ENCODE measurements at regions not wholly inside any gene's neighbourhood (a gene's known extent, or its start where the extent isn't known, plus 50 kb on each side); places are given as distances from the start of the nearest gene placed in this dataset.

DNA sequence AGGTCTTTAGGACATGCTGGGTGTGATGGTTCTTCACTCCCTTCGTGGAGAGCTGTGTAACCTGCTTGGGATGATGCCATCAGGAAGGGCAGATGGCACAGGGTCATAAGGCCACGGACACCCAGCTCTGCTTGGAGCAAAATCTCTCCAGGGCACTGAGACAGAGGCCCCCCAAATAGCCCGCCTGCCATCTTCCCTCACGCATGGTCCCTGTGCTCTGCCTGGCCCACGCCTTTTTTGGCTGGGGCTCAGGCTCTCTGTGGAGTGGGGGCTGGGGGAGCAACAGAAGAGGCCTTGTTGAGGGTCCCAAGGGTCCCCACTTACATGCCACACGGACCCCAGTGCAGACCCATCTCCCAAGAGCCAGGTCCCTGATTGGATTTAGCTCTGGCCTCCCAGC is 93.3 kb upstream of the RET start:
- no peak overlapping the region for H3K4me3 Mint-ChIP-seq
- H3K36me3 Mint-ChIP-seq, result no peaks in the 10 kb centered on the region

DNA sequence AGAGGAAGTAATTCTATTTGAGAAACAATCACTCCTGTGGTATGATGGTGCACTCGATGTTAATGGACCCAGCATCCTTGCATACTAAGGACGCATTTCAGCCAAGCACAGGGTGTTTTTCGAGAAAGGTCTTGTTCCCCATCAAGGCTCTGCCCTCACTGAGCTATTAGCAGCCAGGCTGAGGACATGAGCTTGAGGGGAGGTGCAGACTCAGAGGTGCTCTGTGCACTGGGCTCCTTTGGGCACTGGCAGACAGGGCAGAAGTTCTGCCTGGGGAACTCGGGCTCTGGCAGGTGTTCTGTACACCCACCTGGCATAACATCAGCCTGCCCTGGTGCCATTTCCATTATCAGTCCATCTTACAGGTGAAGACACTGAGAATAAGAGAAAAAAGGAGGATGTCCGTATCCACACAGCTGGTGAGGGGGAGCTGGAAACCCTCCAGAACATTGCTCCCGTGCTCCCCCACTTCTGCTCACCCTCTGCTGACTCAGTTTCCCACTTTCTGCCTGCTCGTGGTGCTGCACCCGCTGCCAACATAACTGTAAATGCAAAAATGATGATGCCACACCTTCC is 92.7 kb upstream of the RET start:
- no peaks in the 10 kb centered on the region for H3K27me3 Mint-ChIP-seq
- H3K4me3 ChIP-seq (ENCODE audit: control insufficient read depth in 1 of 2, extremely low read depth in 1 of 2, low read length in 1 of 2), result no peak overlapping the region
- ATAC-seq (replicated peaks in 1 of 4) (no peak), DNase-seq (no peak)
- H3K4me3 Mint-ChIP-seq, result no peak overlapping the region
- H3K4me1 Mint-ChIP-seq, result peaks cover 2 to 10% (median 8%) of the 10 kb centered on the region in 3 donors
- no peaks in the 10 kb centered on the region for H3K9me3 ChIP-seq
- ChIA-PET CTCF (no interaction called here), POLR2A (no interaction called here)
- H3K4me1 ChIP-seq (ENCODE audit: control insufficient read depth in 1 of 2, extremely low read depth in 1 of 2, insufficient read depth in 2 of 2, low read length in 2 of 2), result peaks cover 7 to 9% of the 10 kb centered on the region in 2 experiments
- no peaks in the 10 kb centered on the region for H3K36me3 ChIP-seq (ENCODE audit: control insufficient read depth in 2 of 2, extremely low read depth in 1 of 2, insufficient read depth in 1 of 2, low read length in 1 of 2)
- H3K27me3 ChIP-seq (replicated peaks in 1 of 2; ENCODE audit: control insufficient read depth in 2 of 2, extremely low read depth in 1 of 2, insufficient read depth in 2 of 2, low read length in 1 of 2), result peaks cover 0 to 20% of the 10 kb centered on the region in 2 experiments
- no peaks in the 10 kb centered on the region for H3K36me3 Mint-ChIP-seq
- H3K27ac ChIP-seq (ENCODE audit: low read length), result no peak overlapping the region
- H3K27ac Mint-ChIP-seq, result no peak overlapping the region
- no peaks in the 10 kb centered on the region for H3K9me3 Mint-ChIP-seq
- WGBS (ENCODE audit: insufficient coverage), result 83% methylated on average over 4 of the region's 8 CpGs

More for the DNA sequence above, 93.3 kb upstream of the RET start:
- ChIA-PET CTCF (no interaction called here), POLR2A (no interaction called here)
- no peak for ATAC-seq (replicated peaks in 1 of 4)
- Mint-ChIP-seq H3K27ac (no peak overlapping the region), H3K9me3 (no peaks in the 10 kb centered on the region), H3K4me1 (peaks cover 0 to 7% (median 5%) of the 10 kb centered on the region in 3 donors), H3K27me3 (no peaks in the 10 kb centered on the region)
- H3K4me1 ChIP-seq (ENCODE audit: control insufficient read depth in 1 of 2, extremely low read depth in 1 of 2, insufficient read depth in 2 of 2, low read length in 2 of 2), result peaks cover 4 to 6% of the 10 kb centered on the region in 2 experiments
- no peak overlapping the region for H3K27ac ChIP-seq (ENCODE audit: low read length)
- H3K36me3 ChIP-seq (ENCODE audit: control insufficient read depth in 2 of 2, extremely low read depth in 1 of 2, insufficient read depth in 1 of 2, low read length in 1 of 2), result no peaks in the 10 kb centered on the region
- no peak for DNase-seq
- no peak overlapping the region for H3K4me3 ChIP-seq (ENCODE audit: control insufficient read depth in 1 of 2, extremely low read depth in 1 of 2, low read length in 1 of 2)
- peaks cover 0 to 19% of the 10 kb centered on the region in 2 experiments for H3K27me3 ChIP-seq (replicated peaks in 1 of 2; ENCODE audit: control insufficient read depth in 2 of 2, extremely low read depth in 1 of 2, insufficient read depth in 2 of 2, low read length in 1 of 2)
- H3K9me3 ChIP-seq, result no peaks in the 10 kb centered on the region
- 75% methylated on average over 2 of the region's 6 CpGs for WGBS (ENCODE audit: insufficient coverage)

DNA sequence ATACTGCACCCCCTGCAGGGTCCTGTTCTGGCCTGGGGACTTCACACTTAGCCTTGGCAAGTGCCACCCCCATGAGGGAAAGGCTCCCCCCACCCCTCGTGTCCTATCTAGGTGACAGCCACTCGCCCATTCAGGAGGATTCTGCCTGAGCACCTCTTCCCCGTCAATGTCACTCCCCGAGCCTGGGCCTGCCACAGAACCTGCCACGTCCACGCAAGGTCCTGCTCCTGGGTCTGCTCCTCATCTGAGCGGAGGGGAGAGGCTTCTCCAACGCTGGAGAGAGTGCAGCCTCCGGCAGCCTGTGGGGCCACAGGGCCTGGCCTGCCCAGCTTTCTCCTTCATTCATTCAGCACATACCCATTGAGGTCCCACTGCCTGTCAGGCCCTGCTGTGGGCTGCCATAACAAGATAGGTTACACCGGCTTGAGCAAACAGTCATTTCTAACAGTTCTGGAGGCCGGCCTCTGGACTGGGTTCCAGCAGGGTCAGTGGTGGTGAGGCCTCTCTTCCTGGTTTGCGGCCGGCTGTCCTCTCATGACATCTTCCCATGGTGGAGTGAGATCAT is 92.0 kb upstream of the RET start:
- 91% methylated on average over 12 of the region's 13 CpGs for WGBS (ENCODE audit: insufficient coverage)
- Histone ChIP-seq H3K4me1 (ENCODE audit: control insufficient read depth in 1 of 2, extremely low read depth in 1 of 2, insufficient read depth in 2 of 2, low read length in 2 of 2) (peaks cover 11 to 16% of the 10 kb centered on the region in 2 experiments), H3K27me3 (replicated peaks in 1 of 2; ENCODE audit: control insufficient read depth in 2 of 2, extremely low read depth in 1 of 2, insufficient read depth in 2 of 2, low read length in 1 of 2) (peaks cover 0 to 24% of the 10 kb centered on the region in 2 experiments), H3K36me3 (ENCODE audit: control insufficient read depth in 2 of 2, extremely low read depth in 1 of 2, insufficient read depth in 1 of 2, low read length in 1 of 2) (no peaks in the 10 kb centered on the region), H3K9me3 (no peaks in the 10 kb centered on the region), H3K4me3 (ENCODE audit: control insufficient read depth in 1 of 2, extremely low read depth in 1 of 2, low read length in 1 of 2) (no peak overlapping the region), H3K27ac (ENCODE audit: low read length) (no peak overlapping the region)
- H3K4me1 Mint-ChIP-seq, result peaks cover 4 to 14% (median 12%) of the 10 kb centered on the region in 3 donors
- POLR2A ChIA-PET, result no interaction called here
- DNase-seq (peak in 1 of 35 experiments; percentile 1), ATAC-seq (replicated peaks in 1 of 4) (no peak)
- H3K27me3 Mint-ChIP-seq, result no peaks in the 10 kb centered on the region
- H3K9me3 Mint-ChIP-seq, result no peaks in the 10 kb centered on the region
- H3K36me3 Mint-ChIP-seq, result no peaks in the 10 kb centered on the region
- no peak overlapping the region for H3K4me3 Mint-ChIP-seq
- CTCF ChIA-PET, result no interaction called here
- no peak overlapping the region for H3K27ac Mint-ChIP-seq

DNA sequence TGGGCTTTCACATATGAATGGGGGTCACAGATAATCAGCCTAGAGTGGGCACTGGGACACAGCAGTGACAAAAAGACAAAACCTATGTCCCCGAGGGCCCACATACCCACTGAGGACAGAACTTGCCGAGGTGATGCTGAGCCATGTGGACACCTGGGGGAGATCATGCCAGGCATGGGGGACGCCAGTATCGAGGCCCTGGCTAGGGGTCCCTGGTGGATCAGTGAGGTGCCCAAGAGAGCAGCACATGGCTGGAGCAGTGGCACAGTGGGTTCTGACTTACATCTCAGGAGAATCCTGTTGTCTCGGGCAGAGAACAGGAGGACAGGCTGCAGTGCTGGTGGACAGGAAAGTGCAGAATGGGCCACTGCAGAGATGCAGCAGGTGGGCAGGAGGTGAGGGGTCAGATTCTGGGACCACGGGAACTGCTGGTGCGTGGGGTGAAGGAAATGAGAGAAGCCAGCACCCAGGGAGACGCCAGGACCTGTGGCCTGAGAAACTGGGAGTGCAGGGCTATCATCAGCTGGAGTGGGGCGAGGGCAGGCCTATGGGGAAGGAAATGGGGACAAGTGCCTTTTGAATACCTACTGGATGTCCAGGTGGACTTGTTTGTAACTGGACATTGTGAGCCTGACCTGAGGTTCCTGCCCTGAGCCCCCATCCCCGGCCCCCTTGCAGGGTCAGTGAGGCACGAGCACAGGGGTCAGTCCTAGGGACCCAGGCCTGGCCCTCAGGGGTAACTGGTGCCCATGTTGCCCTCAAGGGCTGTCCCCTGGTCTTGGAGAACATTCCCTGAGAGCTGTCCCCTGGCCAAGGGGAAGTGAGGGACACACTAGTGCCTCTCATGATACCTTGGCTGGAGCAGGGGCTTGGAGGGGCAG is 91.2 kb upstream of the RET start:
- peak in 1 of 35 experiments; percentile 0 for DNase-seq
- no peaks in the 10 kb centered on the region for H3K36me3 Mint-ChIP-seq
- WGBS (ENCODE audit: insufficient coverage), result 81% methylated on average over 11 of the region's 11 CpGs

DNA sequence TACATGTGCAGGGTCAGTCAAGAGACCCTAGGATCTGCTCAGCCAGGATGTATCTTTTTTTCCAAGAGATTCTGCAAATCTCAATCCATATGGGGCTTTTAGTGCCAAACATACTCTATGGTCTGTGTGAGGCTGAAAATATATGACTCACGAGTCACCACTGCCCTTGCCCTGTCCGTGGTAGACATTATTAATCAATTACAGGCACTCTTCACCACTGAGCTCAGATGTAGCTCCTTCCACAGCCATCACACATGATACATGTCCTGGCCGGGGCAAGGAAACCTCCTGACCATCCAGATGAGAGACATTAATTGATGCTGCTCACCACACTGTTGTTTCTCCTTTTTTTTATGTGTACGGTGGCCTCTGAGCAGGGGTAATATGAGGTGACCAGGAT is 90.2 kb upstream of the RET start:
- no peak for DNase-seq
- Mint-ChIP-seq H3K4me1 (peaks cover 8 to 14% (median 12%) of the 10 kb centered on the region in 3 donors), H3K27ac (no peak overlapping the region), H3K4me3 (no peak overlapping the region), H3K36me3 (no peaks in the 10 kb centered on the region), H3K9me3 (no peaks in the 10 kb centered on the region), H3K27me3 (no peaks in the 10 kb centered on the region)
- Histone ChIP-seq H3K4me3 (ENCODE audit: control insufficient read depth in 1 of 2, extremely low read depth in 1 of 2, low read length in 1 of 2) (no peak overlapping the region), H3K4me1 (ENCODE audit: control insufficient read depth in 1 of 2, extremely low read depth in 1 of 2, insufficient read depth in 2 of 2, low read length in 2 of 2) (peaks cover 18 to 31% of the 10 kb centered on the region in 2 experiments), H3K36me3 (ENCODE audit: control insufficient read depth in 2 of 2, extremely low read depth in 1 of 2, insufficient read depth in 1 of 2, low read length in 1 of 2) (no peaks in the 10 kb centered on the region), H3K9me3 (no peaks in the 10 kb centered on the region), H3K27me3 (replicated peaks in 1 of 2; ENCODE audit: control insufficient read depth in 2 of 2, extremely low read depth in 1 of 2, insufficient read depth in 2 of 2, low read length in 1 of 2) (peaks cover 0 to 29% of the 10 kb centered on the region in 2 experiments), H3K27ac (ENCODE audit: low read length) (no peak overlapping the region)
- no peak for ATAC-seq (replicated peaks in 1 of 4)
- POLR2A ChIA-PET, result no interaction called here
- WGBS (ENCODE audit: insufficient coverage), result 67% methylated on average over 1 of the region's 4 CpGs
- CTCF ChIA-PET, result no interaction called here

More for the DNA sequence above, 91.2 kb upstream of the RET start:
- peaks cover 8 to 14% (median 12%) of the 10 kb centered on the region in 3 donors for H3K4me1 Mint-ChIP-seq
- H3K4me3 Mint-ChIP-seq, result no peak overlapping the region
- Histone ChIP-seq H3K4me1 (ENCODE audit: control insufficient read depth in 1 of 2, extremely low read depth in 1 of 2, insufficient read depth in 2 of 2, low read length in 2 of 2) (peaks cover 16 to 23% of the 10 kb centered on the region in 2 experiments), H3K4me3 (ENCODE audit: control insufficient read depth in 1 of 2, extremely low read depth in 1 of 2, low read length in 1 of 2) (no peak overlapping the region), H3K27me3 (replicated peaks in 1 of 2; ENCODE audit: control insufficient read depth in 2 of 2, extremely low read depth in 1 of 2, insufficient read depth in 2 of 2, low read length in 1 of 2) (peaks cover 0 to 24% of the 10 kb centered on the region in 2 experiments), H3K36me3 (ENCODE audit: control insufficient read depth in 2 of 2, extremely low read depth in 1 of 2, insufficient read depth in 1 of 2, low read length in 1 of 2) (no peaks in the 10 kb centered on the region), H3K27ac (ENCODE audit: low read length) (no peak overlapping the region), H3K9me3 (no peaks in the 10 kb centered on the region)
- ChIA-PET POLR2A (no interaction called here), CTCF (no interaction called here)
- H3K27me3 Mint-ChIP-seq, result no peaks in the 10 kb centered on the region
- ATAC-seq (replicated peaks in 1 of 4), result no peak
- no peak overlapping the region for H3K27ac Mint-ChIP-seq
- H3K9me3 Mint-ChIP-seq, result no peaks in the 10 kb centered on the region

DNA sequence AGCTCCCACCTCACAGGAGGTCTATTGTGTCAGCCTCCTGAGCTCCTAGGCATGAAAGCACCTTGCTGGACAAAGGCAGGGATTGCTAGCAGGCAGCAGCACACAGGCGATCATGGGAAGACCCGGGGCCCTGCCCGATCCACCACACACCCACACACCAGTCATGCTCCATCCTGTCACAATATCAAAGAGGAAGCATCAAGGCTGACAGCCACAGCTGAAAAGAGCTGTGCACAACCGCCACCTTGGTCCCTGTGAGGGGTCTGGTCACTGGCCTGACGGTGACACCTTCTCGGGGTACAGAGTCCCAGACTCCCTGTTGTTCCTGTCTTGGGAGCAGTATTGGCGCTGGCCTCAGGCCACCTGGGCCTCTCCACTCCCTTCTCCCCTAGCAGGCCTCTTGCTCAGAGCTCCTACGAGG is 89.7 kb upstream of the RET start:
- POLR2A ChIA-PET, result no interaction called here
- peaks cover 18 to 31% of the 10 kb centered on the region in 2 experiments for H3K4me1 ChIP-seq (ENCODE audit: control insufficient read depth in 1 of 2, extremely low read depth in 1 of 2, insufficient read depth in 2 of 2, low read length in 2 of 2)
- no peak overlapping the region for H3K27ac ChIP-seq (ENCODE audit: low read length)
- Mint-ChIP-seq H3K27ac (no peak overlapping the region), H3K4me1 (peaks cover 8 to 14% (median 12%) of the 10 kb centered on the region in 3 donors), H3K36me3 (no peaks in the 10 kb centered on the region), H3K9me3 (no peaks in the 10 kb centered on the region), H3K4me3 (no peak overlapping the region), H3K27me3 (no peaks in the 10 kb centered on the region)
- no peak overlapping the region for H3K4me3 ChIP-seq (ENCODE audit: control insufficient read depth in 1 of 2, extremely low read depth in 1 of 2, low read length in 1 of 2)
- ATAC-seq (replicated peaks in 1 of 4), result no peak
- CTCF ChIA-PET, result no interaction called here
- no peaks in the 10 kb centered on the region for H3K36me3 ChIP-seq (ENCODE audit: control insufficient read depth in 2 of 2, extremely low read depth in 1 of 2, insufficient read depth in 1 of 2, low read length in 1 of 2)
- peaks cover 0 to 27% of the 10 kb centered on the region in 2 experiments for H3K27me3 ChIP-seq (replicated peaks in 1 of 2; ENCODE audit: control insufficient read depth in 2 of 2, extremely low read depth in 1 of 2, insufficient read depth in 2 of 2, low read length in 1 of 2)
- WGBS (ENCODE audit: insufficient coverage), result 37% methylated on average over 6 of the region's 8 CpGs
- no peaks in the 10 kb centered on the region for H3K9me3 ChIP-seq
- DNase-seq, result no peak

Measured in T-cell (primary cell).